ENCODE measurements at regions not wholly inside any gene's neighbourhood (a gene's known extent, or its start where the extent isn't known, plus 50 kb on each side); places are given as distances from the start of the nearest gene placed in this dataset.

DNA sequence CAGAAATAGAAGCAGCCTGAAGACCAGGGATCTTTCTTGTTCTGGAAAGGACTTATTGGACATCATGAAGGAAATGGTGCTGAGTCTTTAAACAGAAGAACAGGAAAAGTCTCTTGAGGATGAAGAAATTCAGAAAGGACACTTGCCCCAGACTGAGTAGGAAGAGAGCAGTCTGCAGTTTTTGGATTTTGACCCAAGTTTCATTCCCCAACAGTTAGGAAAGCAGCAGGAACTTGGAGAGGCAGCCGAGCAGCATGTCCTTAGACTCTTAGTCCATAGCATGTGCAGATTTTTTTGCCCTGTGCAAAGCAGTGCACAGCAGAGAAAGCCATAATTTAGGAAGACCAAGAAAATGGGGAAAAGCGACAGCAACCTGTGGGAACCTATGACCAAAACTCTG, 927.2 kb upstream of the AUTS2 start:
- no peak for DNase-seq (ENCODE audit: low spot score)

DNA sequence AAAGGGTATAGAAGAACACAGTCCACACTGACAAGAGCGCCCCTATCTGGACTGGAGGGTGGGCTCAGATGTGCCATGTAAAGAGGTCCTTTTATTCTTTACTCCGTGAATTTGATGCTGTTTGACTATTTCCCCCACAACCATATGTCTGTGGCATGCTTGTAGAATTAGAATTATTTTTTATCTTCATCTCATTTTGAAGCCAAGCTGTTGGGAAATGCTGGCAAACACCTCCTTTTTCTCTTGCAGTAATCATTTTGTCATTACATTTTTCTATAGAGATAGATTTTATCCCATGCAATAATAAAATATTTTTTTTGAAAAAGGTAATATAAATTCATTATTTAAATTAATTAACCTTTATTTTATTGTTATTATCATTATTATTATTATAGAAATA, 926.6 kb upstream of the AUTS2 start:
- no peak for DNase-seq (ENCODE audit: low spot score)

DNA sequence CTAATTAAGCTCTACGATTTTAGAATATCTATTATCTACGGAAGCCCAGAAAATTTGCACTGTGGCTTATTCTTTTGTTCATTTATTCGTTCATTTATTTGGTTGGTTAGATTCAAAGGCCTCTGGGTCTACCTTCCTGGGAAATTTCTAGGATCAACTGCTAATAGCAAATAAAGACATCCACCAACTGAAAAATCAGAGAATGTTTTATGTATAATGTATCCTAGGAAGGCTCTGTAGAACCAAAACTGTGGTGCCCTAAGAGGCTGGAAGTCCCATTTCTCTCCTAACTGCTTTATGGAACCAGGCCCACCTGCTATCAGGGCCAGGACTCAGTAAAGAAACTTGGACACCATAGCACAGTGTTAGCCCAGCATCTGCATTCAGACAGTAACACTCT, 923.4 kb upstream of the AUTS2 start:
- no peak for DNase-seq (ENCODE audit: low spot score)

- DNase-seq (ENCODE audit: low spot score), result no peak
These were observed 921.3 kb upstream of the AUTS2 start for GRCh38 chr7:68676813-68677535.

DNA sequence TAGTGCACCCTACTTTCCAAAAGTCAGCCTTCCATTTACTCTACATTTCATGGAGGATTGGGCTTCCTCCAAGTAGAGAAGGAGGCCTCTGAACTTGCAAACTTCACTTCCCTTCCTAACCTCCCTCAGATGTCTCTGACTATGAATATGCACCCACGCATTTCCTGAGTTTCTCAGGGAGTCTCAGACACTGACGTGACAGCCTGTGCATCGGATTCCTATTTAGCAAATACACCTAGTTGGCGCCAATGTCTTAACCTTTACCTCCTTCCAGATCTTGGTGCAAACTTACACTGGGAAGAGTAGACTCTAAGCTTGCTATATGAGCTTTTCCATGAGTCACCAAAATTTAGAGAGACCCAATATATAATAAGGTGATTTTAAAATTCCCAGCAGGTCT, 920.1 kb upstream of the AUTS2 start:
- DNase-seq (ENCODE audit: low spot score), result no peak

GRCh38 chr7:68679459-68680234, 918.6 kb upstream of the AUTS2 start:
- no peak for DNase-seq (ENCODE audit: low spot score)

DNA sequence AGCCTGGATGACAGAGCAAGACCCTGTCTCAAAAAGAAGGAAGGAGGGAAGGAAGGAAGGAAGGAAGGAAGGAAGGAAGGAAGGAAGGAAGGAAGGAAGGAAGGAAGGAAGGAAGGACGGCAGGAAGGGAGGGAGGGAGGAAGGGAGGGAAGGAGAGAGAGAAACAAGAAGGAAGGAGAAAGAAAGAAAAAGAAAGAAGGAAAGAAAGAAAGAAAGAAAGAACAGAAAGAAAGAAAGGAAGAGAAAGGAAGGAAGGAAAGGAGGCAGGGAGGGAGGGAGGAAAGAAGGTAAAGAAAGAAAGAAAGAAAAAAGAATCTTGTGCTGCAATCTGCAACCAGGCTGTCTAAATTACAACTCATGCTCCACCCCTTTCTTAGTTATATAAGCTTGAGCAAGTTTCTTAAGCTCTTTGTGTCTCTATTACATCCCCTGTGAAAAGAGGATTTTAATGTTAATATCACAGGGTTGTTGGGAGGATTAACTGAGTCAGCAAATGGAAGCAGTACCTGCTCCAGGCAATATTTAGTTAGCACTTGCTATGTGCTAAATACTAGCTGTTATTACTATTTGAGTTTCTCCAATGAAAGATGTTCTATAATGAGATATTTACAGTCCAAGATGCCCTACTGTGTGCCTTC, 917.9 kb upstream of the AUTS2 start:
- DNase-seq (ENCODE audit: low spot score), result no peak

GRCh38 chr7:68682910-68683309, 915.4 kb upstream of the AUTS2 start:
- no peak for DNase-seq (ENCODE audit: low spot score)

GRCh38 chr7:68684246-68684839, 913.9 kb upstream of the AUTS2 start:
- no peak for DNase-seq (ENCODE audit: low spot score)

GRCh38 chr7:68684996-68685395, 913.3 kb upstream of the AUTS2 start:
- no peak for DNase-seq (ENCODE audit: low spot score)

DNA sequence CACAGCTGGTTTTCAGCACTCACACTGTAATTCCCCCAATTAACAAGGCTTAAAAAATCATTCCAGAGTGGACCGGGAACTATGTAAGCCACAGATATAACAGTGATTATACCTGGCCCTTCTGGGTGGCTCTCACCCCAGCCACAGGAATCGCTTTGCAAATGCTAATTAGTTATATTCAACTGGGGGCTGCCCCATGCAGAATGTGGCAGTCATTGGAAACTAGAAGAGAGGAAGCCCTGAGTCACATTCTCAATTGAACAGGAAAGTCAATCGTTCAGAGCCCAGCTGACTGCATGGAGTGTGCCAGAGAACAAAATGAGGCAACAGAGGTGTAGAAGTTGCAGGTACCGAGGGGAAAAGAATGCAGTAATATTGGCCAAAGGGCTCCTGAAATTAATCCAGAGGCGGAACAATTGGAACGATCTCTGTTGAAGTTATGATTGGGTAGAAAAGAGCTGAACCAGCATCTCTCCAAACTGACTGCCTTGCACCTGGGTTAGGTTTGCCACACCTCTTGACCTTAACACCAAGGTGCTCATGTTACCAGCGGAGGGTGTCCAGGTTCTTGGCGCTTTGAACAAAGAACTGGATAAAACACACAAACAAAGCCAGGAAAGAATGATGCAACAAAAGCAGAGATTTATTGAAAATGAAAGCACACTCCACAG, 909.7 kb upstream of the AUTS2 start:
- no peak for DNase-seq (ENCODE audit: low spot score)

GRCh38 chr7:68689087-68689433, 909.2 kb upstream of the AUTS2 start:
- DNase-seq (ENCODE audit: low spot score), result no peak

- DNase-seq (ENCODE audit: low spot score), result peak; percentile 84
These were observed 906.7 kb upstream of the AUTS2 start for GRCh38 chr7:68691261-68692216.

GRCh38 chr7:68692511-68692910, 905.8 kb upstream of the AUTS2 start:
- DNase-seq (ENCODE audit: low spot score), result no peak

DNA sequence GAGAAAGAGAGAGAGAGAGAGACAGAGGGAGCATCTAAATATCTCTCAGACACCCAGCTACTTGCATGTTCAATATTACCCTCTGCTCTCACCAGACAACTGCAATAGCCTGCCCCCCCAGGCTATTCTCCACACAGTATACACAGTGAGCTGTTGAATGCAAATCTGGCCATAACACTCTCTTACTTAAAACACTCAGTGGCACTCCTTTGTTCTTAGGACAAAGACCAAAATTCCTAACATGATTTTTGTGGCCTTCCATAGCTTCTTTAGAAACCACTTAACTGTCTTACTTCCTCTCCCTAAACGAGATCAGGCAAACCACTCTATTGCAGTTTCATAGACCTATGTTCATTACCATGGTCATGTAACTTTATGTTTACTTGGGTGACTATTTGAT, 903.6 kb upstream of the AUTS2 start:
- DNase-seq (ENCODE audit: low spot score), result peak; percentile 13

DNA sequence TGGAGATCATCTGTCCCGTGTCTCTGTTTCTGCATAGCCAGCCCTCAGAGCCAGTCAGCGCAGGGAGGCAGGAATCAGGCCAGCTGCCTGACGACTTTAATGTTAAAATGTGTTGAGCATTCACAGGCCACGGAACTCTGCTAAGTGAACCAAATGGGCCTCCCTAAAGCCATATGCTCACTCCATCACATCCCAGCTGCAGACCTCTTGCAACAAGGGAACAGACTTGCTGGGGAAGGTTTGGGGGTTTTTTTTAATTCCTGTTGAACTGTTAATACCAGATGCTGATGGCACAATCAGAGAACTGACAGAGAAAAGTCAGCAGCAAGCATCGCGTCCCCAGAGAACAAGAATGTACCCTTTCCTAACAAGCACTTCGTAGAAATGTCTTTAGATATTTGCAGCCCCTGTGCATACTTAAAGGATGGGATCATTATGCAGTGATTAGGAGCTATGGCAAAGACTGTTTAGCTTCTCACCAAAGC, 900.4 kb upstream of the AUTS2 start:
- DNase-seq (ENCODE audit: low spot score), result peak; percentile 29

DNA sequence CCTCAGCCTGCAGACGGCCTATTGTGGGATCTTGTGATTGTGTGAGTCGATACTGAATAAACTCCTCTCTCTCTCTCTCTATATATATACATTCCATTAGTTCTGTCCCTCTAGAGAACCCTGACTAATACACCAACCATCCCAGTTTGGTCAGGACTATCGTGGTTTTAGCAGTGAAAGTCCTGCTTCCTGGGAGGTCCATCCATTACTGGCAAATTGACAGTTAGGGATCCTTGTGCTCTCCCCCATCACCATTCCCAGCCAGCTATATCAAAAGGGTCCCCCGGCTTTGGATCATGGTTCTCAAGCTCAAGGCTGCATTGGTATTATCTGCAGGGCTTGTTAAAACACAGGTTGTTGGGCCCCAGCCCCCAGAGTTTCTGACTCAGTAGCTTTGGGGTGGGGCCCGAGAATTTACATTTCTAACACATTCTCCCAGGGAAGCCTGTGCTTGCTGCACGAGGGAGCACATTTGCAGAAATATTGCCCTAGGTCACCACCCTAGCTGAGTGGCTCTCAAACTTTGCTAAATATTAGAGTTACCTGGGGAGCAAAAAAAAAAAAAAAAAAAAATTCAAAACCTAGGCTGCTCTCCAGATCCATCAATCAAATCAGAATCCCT, 899.1 kb upstream of the AUTS2 start:
- DNase-seq (ENCODE audit: low spot score), result peak; percentile 78

DNA sequence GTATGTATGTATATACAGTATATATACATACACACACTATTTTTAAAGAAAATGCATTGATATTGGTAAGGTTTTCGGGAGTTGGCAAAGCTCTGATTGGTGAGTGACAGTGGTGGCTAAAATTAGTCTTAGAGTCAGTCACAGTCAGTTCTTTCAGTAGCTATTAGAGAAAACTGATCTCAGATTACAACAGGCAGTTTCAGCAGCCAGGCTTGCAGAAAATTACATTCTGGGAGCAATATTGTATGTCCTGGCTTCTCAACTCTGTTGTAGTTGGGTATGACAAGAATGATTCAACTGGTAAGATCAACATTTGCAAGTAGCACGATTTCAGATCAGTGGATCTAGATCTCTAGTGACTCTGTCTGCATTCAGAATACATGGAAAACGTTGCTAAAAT, 897.9 kb upstream of the AUTS2 start:
- no peak for DNase-seq (ENCODE audit: low spot score)

DNA sequence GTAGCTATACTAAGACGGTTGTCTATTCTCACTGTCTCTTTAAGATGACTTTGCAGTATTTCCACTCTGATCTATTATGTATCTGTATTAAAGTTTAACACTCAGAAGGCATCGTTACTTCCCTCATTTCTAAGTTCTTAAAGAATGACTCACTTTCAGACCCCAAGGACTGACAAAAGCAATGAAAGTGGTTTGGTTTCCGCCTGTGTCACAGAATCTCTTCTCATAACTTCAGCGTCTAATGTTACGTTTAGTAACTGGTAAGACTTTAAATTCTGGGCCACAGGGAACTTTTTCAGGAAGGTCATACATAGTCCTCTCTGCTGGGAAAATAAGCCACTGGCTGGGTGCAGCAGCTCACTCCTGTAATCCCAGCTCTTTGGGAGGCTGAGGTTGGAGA, 892.0 kb upstream of the AUTS2 start:
- DNase-seq (ENCODE audit: low spot score), result peak; percentile 26

DNA sequence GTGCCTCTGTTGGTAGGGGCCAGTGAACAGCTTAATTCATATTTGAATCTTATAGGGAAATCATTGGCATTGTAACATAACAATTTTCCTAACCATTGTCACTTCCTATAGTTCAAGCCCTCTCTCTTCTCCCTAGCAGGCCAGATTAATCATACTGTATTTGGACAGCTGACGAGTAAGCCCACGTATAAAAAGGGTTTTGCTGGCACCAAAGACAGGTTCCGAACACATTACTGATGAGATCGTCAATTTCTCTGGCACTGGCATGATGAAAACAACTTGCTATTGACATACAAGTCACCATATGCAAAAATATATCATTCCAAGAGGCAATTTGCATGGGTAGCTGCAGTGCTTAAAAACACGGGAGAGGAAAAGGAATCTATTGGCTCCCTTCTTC, 891.1 kb upstream of the AUTS2 start:
- no peak for DNase-seq (ENCODE audit: low spot score)

DNA sequence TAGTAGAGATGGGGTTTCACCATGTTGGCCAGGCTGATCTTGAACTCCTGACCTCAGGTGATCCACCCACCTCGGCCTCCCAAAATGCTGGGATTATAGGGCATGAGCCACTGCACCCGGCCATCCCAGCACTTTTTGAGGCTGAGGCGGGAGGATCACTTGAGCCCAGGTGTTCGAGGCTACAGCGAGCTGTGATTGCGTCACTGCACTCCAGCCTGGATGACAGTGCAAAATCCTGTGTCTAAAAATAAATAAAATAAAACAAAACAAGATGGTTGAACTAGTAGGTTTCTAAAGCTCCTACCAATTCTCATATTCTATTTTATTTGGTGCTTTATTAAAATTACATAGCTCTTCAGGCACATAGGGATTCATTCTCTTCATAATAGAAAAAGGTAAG, 890.3 kb upstream of the AUTS2 start:
- DNase-seq (ENCODE audit: low spot score), result no peak
